Mesothelial cell of epicardium (in vitro differentiated cells): ENCODE measurements at regions not wholly inside any gene's neighbourhood (a gene's known extent, or its start where the extent isn't known, plus 50 kb on each side); places are given as distances from the start of the nearest gene placed in this dataset.
A peak's percentile ranks its signal among the peaks of the same experiment; 100 is the strongest.
"Not testable (repeated sequence)": the region's sequence is repeated elsewhere in the genome, so short reads cannot be mapped to it uniquely, and the experiment has no call there.

Experiments
- DNase-seq, 2 experiments: peaks; one replicate each; pipeline ENCODE4 v3.0.0; 2021; ENCODE audit warnings: low spot score in 2 of 2; ENCODE audit not compliant: unreplicated experiment in 2 of 2
- H3K27ac Mint-ChIP-seq: 2 replicates; pipeline ENCODE4 v1.8.0; 2021; ENCODE audit warnings: mixed read lengths
- H3K27me3 Mint-ChIP-seq: 2 replicates; pipeline ENCODE4 v1.8.0; 2021; ENCODE audit warnings: low read depth, mixed read lengths
- H3K36me3 Mint-ChIP-seq: 2 replicates; pipeline ENCODE4 v1.8.0; 2021; ENCODE audit warnings: mixed read lengths
- H3K4me1 Mint-ChIP-seq: 2 replicates; pipeline ENCODE4 v1.8.0; 2021; ENCODE audit warnings: mixed read lengths
- H3K4me3 Mint-ChIP-seq: 2 replicates; pipeline ENCODE4 v1.8.0; 2021; ENCODE audit warnings: mild to moderate bottlenecking, moderate library complexity, mixed read lengths
- H3K9me3 Mint-ChIP-seq: 2 replicates; pipeline ENCODE4 v1.8.0; 2021; ENCODE audit warnings: mixed read lengths
- CTCF ChIP-seq: fragments of 200-600 bp; sonication (generic); IDR thresholded peaks from one replicate; pipeline ENCODE4 v1.5.0; 2021; ENCODE audit warnings: antibody characterized with exemption; ENCODE audit not compliant: unreplicated experiment

GRCh38 chr18:8910186-8910822, 192.2 kb upstream of the NDUFV2 start:
- no peaks in the 10 kb centered on the region for H3K27me3 Mint-ChIP-seq
- H3K4me3 Mint-ChIP-seq = no peak overlapping the region
- peaks cover 13% of the 10 kb centered on the region for H3K36me3 Mint-ChIP-seq
- no peak for DNase-seq
- TF ChIP-seq CTCF = no peak
- peaks cover 7% of the 10 kb centered on the region for H3K4me1 Mint-ChIP-seq
- H3K27ac Mint-ChIP-seq = no peak overlapping the region
- peaks cover 37% of the 10 kb centered on the region for H3K9me3 Mint-ChIP-seq

- DNase-seq = no peak
- Mint-ChIP-seq H3K9me3 (peaks cover 34% of the 10 kb centered on the region), H3K27me3 (no peaks in the 10 kb centered on the region), H3K36me3 (peaks cover 13% of the 10 kb centered on the region), H3K4me1 (peaks cover 7% of the 10 kb centered on the region), H3K27ac (no peak overlapping the region), H3K4me3 (no peak overlapping the region)
- no peak for TF ChIP-seq CTCF
Measured at GRCh38 chr18:8910843-8911242, 191.7 kb upstream of the NDUFV2 start.

GRCh38 chr18:8911408-8912340, 190.8 kb upstream of the NDUFV2 start:
- H3K4me1 Mint-ChIP-seq = peaks cover 7% of the 10 kb centered on the region
- H3K36me3 Mint-ChIP-seq = peaks cover 9% of the 10 kb centered on the region
- H3K27me3 Mint-ChIP-seq = no peaks in the 10 kb centered on the region
- peak overlapping the region; percentile 68 for H3K27ac Mint-ChIP-seq
- DNase-seq = no peak
- no peak for TF ChIP-seq CTCF
- H3K4me3 Mint-ChIP-seq = no peak overlapping the region
- H3K9me3 Mint-ChIP-seq = peaks cover 29% of the 10 kb centered on the region

GRCh38 chr18:8912348-8913326, 189.9 kb upstream of the NDUFV2 start:
- H3K4me3 Mint-ChIP-seq = no peak overlapping the region
- H3K36me3 Mint-ChIP-seq = peaks cover 9% of the 10 kb centered on the region
- DNase-seq = no peak
- TF ChIP-seq CTCF = no peak
- H3K27me3 Mint-ChIP-seq = no peaks in the 10 kb centered on the region
- H3K27ac Mint-ChIP-seq = peak overlapping the region; percentile 68
- peaks cover 27% of the 10 kb centered on the region for H3K9me3 Mint-ChIP-seq
- H3K4me1 Mint-ChIP-seq = peaks cover 7% of the 10 kb centered on the region

- not testable (repeated sequence) for H3K4me1 Mint-ChIP-seq, H3K27me3 Mint-ChIP-seq, H3K36me3 Mint-ChIP-seq, H3K4me3 Mint-ChIP-seq, H3K27ac Mint-ChIP-seq, DNase-seq
- peaks cover 19% of the 10 kb centered on the region for H3K9me3 Mint-ChIP-seq
Measured at GRCh38 chr18:8913606-8914403, 188.7 kb upstream of the NDUFV2 start.

GRCh38 chr18:8914404-8915264, 187.9 kb upstream of the NDUFV2 start:
- not testable (repeated sequence) for H3K27ac Mint-ChIP-seq, DNase-seq, H3K27me3 Mint-ChIP-seq, H3K36me3 Mint-ChIP-seq, H3K4me1 Mint-ChIP-seq, H3K4me3 Mint-ChIP-seq
- H3K9me3 Mint-ChIP-seq = peaks cover 13% of the 10 kb centered on the region

- not testable (repeated sequence) for H3K27me3 Mint-ChIP-seq, H3K4me1 Mint-ChIP-seq, DNase-seq, H3K9me3 Mint-ChIP-seq, H3K36me3 Mint-ChIP-seq, H3K4me3 Mint-ChIP-seq, H3K27ac Mint-ChIP-seq
Measured at GRCh38 chr18:8920856-8921787, 181.4 kb upstream of the NDUFV2 start.
